NCI-H510A (cell line): ENCODE measurements at regions not wholly inside any gene's neighbourhood (a gene's known extent, or its start where the extent isn't known, plus 50 kb on each side); places are given as distances from the start of the nearest gene placed in this dataset.

Experiments used
- DNase-seq: peaks from one replicate; lab custom pipeline; 2025; lab: John Stamatoyannopoulos, UW

- no peak for DNase-seq
Observed at GRCh38 chr6:90970672-90971071, 383.8 kb upstream of the MAP3K7 start.

- no peak for DNase-seq
Observed at GRCh38 chr6:90967471-90967870, 380.6 kb upstream of the MAP3K7 start.

- no peak for DNase-seq
Observed at GRCh38 chr6:90960324-90960723, 373.5 kb upstream of the MAP3K7 start.

- DNase-seq, result no peak
Observed at GRCh38 chr6:90955246-90955645, 368.4 kb upstream of the MAP3K7 start.

GRCh38 chr6:90953405-90954161, 366.7 kb upstream of the MAP3K7 start:
- no peak for DNase-seq

GRCh38 chr6:90952176-90952575, 365.3 kb upstream of the MAP3K7 start:
- no peak for DNase-seq

- DNase-seq, result no peak
Observed at GRCh38 chr6:90948540-90948939, 361.7 kb upstream of the MAP3K7 start.

- DNase-seq, result no peak
Observed at GRCh38 chr6:90947184-90948064, 360.6 kb upstream of the MAP3K7 start.

- DNase-seq, result no peak
Observed at GRCh38 chr6:90941885-90942284, 355.0 kb upstream of the MAP3K7 start.

- peak; percentile 27 for DNase-seq
Observed at GRCh38 chr6:90940812-90941481, 354.1 kb upstream of the MAP3K7 start.

- DNase-seq, result no peak
Observed at GRCh38 chr6:90939906-90940305, 353.0 kb upstream of the MAP3K7 start.

GRCh38 chr6:90938122-90938521, 351.2 kb upstream of the MAP3K7 start:
- DNase-seq, result no peak

GRCh38 chr6:90936286-90936685, 349.4 kb upstream of the MAP3K7 start:
- no peak for DNase-seq

GRCh38 chr6:90934966-90935365, 348.1 kb upstream of the MAP3K7 start:
- no peak for DNase-seq

GRCh38 chr6:90934081-90934480, 347.2 kb upstream of the MAP3K7 start:
- DNase-seq, result no peak

GRCh38 chr6:90932351-90932750, 345.5 kb upstream of the MAP3K7 start:
- DNase-seq, result no peak

- DNase-seq, result no peak
Observed at GRCh38 chr6:90928051-90928450, 341.2 kb upstream of the MAP3K7 start.

GRCh38 chr6:90925726-90926125, 338.9 kb upstream of the MAP3K7 start:
- DNase-seq, result no peak

GRCh38 chr6:90922325-90922724, 335.5 kb upstream of the MAP3K7 start:
- DNase-seq, result no peak

- DNase-seq, result no peak
Observed at GRCh38 chr6:90918361-90918760, 331.5 kb upstream of the MAP3K7 start.

- DNase-seq, result no peak
Observed at GRCh38 chr6:90917376-90917775, 330.5 kb upstream of the MAP3K7 start.

- no peak for DNase-seq
Observed at GRCh38 chr6:90916968-90917367, 330.1 kb upstream of the MAP3K7 start.
